ENCODE measurements at regions not wholly inside any gene's neighbourhood (a gene's known extent, or its start where the extent isn't known, plus 50 kb on each side); places are given as distances from the start of the nearest gene placed in this dataset.
"Not testable (repeated sequence)": the region's sequence is repeated elsewhere in the genome, so short reads cannot be mapped to it uniquely, and the experiment has no call there.

- no peak overlapping the region for H3K27ac ChIP-seq (ENCODE audit: low read depth, low read length)
- Mint-ChIP-seq H3K27me3 (ENCODE audit: low read depth, unreplicated experiment) (no peaks in the 10 kb centered on the region), H3K9me3 (ENCODE audit: unreplicated experiment) (peaks cover 5% of the 10 kb centered on the region), H3K4me3 (ENCODE audit: unreplicated experiment) (no peak overlapping the region), H3K36me3 (ENCODE audit: low read depth, unreplicated experiment) (no peaks in the 10 kb centered on the region), H3K4me1 (ENCODE audit: low read depth, unreplicated experiment) (peaks cover 1% of the 10 kb centered on the region), H3K27ac (ENCODE audit: unreplicated experiment) (no peak overlapping the region)
- no peaks in the 10 kb centered on the region for H3K36me3 ChIP-seq (ENCODE audit: insufficient read depth, low read length)
- no peaks in the 10 kb centered on the region for H3K27me3 ChIP-seq (ENCODE audit: insufficient read depth, low read length)
- H3K9me3 ChIP-seq (ENCODE audit: insufficient read depth, low read depth, low read length): no peaks in the 10 kb centered on the region
- FAIRE-seq: no peak
- no peaks in the 10 kb centered on the region for H4K20me1 ChIP-seq (ENCODE audit: insufficient read depth, low read length)
- no peaks in the 10 kb centered on the region for H3K4me1 ChIP-seq (ENCODE audit: insufficient read depth, low read length)
- no peak for TF ChIP-seq EZH2 (IDR thresholded peaks at IDR 0.05; ENCODE audit: insufficient read depth, low read length)
- TF ChIP-seq, protein P1, sequence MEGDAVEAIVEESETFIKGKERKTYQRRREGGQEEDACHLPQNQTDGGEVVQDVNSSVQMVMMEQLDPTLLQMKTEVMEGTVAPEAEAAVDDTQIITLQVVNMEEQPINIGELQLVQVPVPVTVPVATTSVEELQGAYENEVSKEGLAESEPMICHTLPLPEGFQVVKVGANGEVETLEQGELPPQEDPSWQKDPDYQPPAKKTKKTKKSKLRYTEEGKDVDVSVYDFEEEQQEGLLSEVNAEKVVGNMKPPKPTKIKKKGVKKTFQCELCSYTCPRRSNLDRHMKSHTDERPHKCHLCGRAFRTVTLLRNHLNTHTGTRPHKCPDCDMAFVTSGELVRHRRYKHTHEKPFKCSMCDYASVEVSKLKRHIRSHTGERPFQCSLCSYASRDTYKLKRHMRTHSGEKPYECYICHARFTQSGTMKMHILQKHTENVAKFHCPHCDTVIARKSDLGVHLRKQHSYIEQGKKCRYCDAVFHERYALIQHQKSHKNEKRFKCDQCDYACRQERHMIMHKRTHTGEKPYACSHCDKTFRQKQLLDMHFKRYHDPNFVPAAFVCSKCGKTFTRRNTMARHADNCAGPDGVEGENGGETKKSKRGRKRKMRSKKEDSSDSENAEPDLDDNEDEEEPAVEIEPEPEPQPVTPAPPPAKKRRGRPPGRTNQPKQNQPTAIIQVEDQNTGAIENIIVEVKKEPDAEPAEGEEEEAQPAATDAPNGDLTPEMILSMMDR (IDR thresholded peaks at IDR 0.05; ENCODE audit: insufficient read depth, low read depth, low read length): no peak
- DNase-seq (ENCODE audit: low read depth): no peak
- no peak overlapping the region for H2AFZ ChIP-seq (ENCODE audit: low read depth, low read length)
- no peak overlapping the region for H3K4me3 ChIP-seq (ENCODE audit: insufficient read depth, low read depth, low read length)
- no peak overlapping the region for H3K9ac ChIP-seq (ENCODE audit: low read length)
- no peak overlapping the region for H3K4me2 ChIP-seq (ENCODE audit: low read length)
- H3K79me2 ChIP-seq (ENCODE audit: insufficient read depth, low read length): no peaks in the 10 kb centered on the region
Observed at GRCh38 chr10:81733542-81733941, 141.5 kb upstream of the NRG3 start.

GRCh38 chr10:81735167-81735566 is 139.8 kb upstream of the NRG3 start:
- not testable (repeated sequence) for DNase-seq (ENCODE audit: low read depth); FAIRE-seq; H3K9ac ChIP-seq (ENCODE audit: low read length); H3K27me3 ChIP-seq (ENCODE audit: insufficient read depth, low read length); H2AFZ ChIP-seq (ENCODE audit: low read depth, low read length); H3K4me3 ChIP-seq (ENCODE audit: insufficient read depth, low read depth, low read length); H3K4me1 Mint-ChIP-seq (ENCODE audit: low read depth, unreplicated experiment); H3K27me3 Mint-ChIP-seq (ENCODE audit: low read depth, unreplicated experiment); H3K36me3 Mint-ChIP-seq (ENCODE audit: low read depth, unreplicated experiment); H3K27ac ChIP-seq (ENCODE audit: low read depth, low read length); H3K4me2 ChIP-seq (ENCODE audit: low read length); H3K9me3 ChIP-seq (ENCODE audit: insufficient read depth, low read depth, low read length); H3K36me3 ChIP-seq (ENCODE audit: insufficient read depth, low read length); H3K79me2 ChIP-seq (ENCODE audit: insufficient read depth, low read length); H4K20me1 ChIP-seq (ENCODE audit: insufficient read depth, low read length); H3K27ac Mint-ChIP-seq (ENCODE audit: unreplicated experiment); H3K4me1 ChIP-seq (ENCODE audit: insufficient read depth, low read length); H3K4me3 Mint-ChIP-seq (ENCODE audit: unreplicated experiment); H3K9me3 Mint-ChIP-seq (ENCODE audit: unreplicated experiment)

DNA sequence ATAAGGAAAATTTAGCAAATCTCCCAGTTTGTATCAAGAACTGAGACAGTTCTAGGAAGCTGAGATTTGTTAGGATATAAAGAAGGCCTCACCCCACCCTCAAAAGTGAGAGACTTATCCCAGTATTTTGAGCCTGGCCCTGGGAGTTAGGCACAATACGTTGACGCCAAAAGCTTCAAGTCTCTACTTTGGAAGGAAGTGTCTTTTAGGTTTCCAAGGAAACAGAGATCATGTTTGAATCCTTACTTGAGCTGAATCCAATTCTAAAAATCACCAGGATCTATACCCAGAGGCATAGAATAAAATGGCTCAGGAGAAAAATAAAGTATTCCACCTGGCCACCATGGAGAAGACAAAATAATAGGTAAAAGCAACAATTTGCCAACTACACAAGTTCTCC is 115.9 kb upstream of the NRG3 start:
- no peak overlapping the region for H3K4me3 Mint-ChIP-seq (ENCODE audit: unreplicated experiment)
- H3K9me3 Mint-ChIP-seq (ENCODE audit: unreplicated experiment): no peaks in the 10 kb centered on the region
- Histone ChIP-seq H3K4me2 (ENCODE audit: low read length) (no peak overlapping the region), H3K9ac (ENCODE audit: low read length) (no peak overlapping the region), H3K4me1 (ENCODE audit: insufficient read depth, low read length) (no peaks in the 10 kb centered on the region), H3K36me3 (ENCODE audit: insufficient read depth, low read length) (no peaks in the 10 kb centered on the region), H3K27ac (ENCODE audit: low read depth, low read length) (no peak overlapping the region), H3K4me3 (ENCODE audit: insufficient read depth, low read depth, low read length) (no peak overlapping the region), H3K27me3 (ENCODE audit: insufficient read depth, low read length) (no peaks in the 10 kb centered on the region), H2AFZ (ENCODE audit: low read depth, low read length) (no peak overlapping the region), H3K79me2 (ENCODE audit: insufficient read depth, low read length) (no peaks in the 10 kb centered on the region), H3K9me3 (ENCODE audit: insufficient read depth, low read depth, low read length) (no peaks in the 10 kb centered on the region), H4K20me1 (ENCODE audit: insufficient read depth, low read length) (no peaks in the 10 kb centered on the region)
- no peak overlapping the region for H3K27ac Mint-ChIP-seq (ENCODE audit: unreplicated experiment)
- DNase-seq (ENCODE audit: low read depth): no peak
- no peak for FAIRE-seq
- H3K27me3 Mint-ChIP-seq (ENCODE audit: low read depth, unreplicated experiment): no peaks in the 10 kb centered on the region
- H3K36me3 Mint-ChIP-seq (ENCODE audit: low read depth, unreplicated experiment): no peaks in the 10 kb centered on the region
- no peaks in the 10 kb centered on the region for H3K4me1 Mint-ChIP-seq (ENCODE audit: low read depth, unreplicated experiment)
- TF ChIP-seq, protein P1 (IDR thresholded peaks at IDR 0.05; ENCODE audit: insufficient read depth, low read depth, low read length): no peak
- no peak for TF ChIP-seq EZH2 (IDR thresholded peaks at IDR 0.05; ENCODE audit: insufficient read depth, low read length)

Data from astrocyte (in vitro differentiated cells and primary cell).